ENCODE measurements at regions not wholly inside any gene's neighbourhood (a gene's known extent, or its start where the extent isn't known, plus 50 kb on each side); places are given as distances from the start of the nearest gene placed in this dataset.

DNA sequence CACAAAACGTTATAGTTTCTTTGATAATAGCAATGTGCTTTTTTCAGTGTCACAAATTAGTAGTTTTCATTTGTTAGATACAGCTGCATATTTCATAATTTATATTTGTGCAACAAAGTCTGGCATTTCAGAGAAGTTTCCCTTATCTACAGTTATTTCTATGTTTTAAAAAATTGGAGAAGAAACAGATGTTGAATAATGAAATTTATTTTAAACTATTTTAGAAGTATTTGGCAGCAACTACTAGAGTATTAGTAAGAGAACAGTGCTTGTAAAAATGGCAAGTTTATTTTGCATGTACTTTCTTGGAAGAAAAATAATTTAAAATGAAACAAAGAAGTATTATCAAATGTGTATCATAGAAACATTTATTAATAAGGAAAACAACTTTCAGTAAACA, 68.6 kb upstream of the COL5A2 start:
- Mint-ChIP-seq H3K36me3 (no peaks in the 10 kb centered on the region), H3K4me1 (no peaks in the 10 kb centered on the region), H3K27ac (no peak overlapping the region), H3K27me3 (ENCODE audit: low read depth in 2 of 2) (no peaks in the 10 kb centered on the region), H3K9me3 (peaks cover 14 to 15% of the 10 kb centered on the region in 2 donors), H3K4me3 (no peak overlapping the region)
- Histone ChIP-seq H3K27ac (ENCODE audit: low read length) (no peak overlapping the region), H3K27me3 (ENCODE audit: control insufficient read depth, insufficient read depth, low read length) (no peaks in the 10 kb centered on the region), H3K36me3 (ENCODE audit: control insufficient read depth, insufficient read depth, low read length) (no peaks in the 10 kb centered on the region), H3K4me1 (ENCODE audit: control insufficient read depth, insufficient read depth, low read length) (no peaks in the 10 kb centered on the region), H3K4me3 (ENCODE audit: low read length) (no peak overlapping the region), H3K9me3 (ENCODE audit: control insufficient read depth, insufficient read depth, low read length) (no peaks in the 10 kb centered on the region)
- no CpG with 5 or more reads among the region's 1 CpG for WGBS (ENCODE audit: insufficient coverage)
- ATAC-seq = no peak
- no peak for DNase-seq
- intact Hi-C loops (cut with micrococcal nuclease) = no loop called here
- TF ChIP-seq, protein P1, sequence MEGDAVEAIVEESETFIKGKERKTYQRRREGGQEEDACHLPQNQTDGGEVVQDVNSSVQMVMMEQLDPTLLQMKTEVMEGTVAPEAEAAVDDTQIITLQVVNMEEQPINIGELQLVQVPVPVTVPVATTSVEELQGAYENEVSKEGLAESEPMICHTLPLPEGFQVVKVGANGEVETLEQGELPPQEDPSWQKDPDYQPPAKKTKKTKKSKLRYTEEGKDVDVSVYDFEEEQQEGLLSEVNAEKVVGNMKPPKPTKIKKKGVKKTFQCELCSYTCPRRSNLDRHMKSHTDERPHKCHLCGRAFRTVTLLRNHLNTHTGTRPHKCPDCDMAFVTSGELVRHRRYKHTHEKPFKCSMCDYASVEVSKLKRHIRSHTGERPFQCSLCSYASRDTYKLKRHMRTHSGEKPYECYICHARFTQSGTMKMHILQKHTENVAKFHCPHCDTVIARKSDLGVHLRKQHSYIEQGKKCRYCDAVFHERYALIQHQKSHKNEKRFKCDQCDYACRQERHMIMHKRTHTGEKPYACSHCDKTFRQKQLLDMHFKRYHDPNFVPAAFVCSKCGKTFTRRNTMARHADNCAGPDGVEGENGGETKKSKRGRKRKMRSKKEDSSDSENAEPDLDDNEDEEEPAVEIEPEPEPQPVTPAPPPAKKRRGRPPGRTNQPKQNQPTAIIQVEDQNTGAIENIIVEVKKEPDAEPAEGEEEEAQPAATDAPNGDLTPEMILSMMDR (IDR thresholded peaks at IDR 0.05) = no peak

DNA sequence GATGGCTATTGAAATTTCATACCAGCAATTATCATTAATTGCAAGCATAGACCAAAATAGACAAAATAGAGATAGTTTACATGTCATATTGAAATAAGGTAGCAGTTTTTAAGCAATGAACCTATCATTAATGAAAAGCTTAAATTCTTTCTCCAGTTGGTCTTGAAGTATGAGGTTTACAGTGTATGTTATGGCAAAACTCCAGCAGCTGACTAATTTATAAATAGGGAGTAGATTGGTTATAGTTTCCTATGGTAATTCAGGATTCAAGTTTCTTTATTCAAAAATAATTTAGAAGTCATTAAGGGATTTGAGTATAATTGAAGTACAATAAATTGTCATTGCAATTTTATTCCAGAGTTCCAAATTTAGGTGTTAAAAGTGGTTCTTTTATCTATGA, 69.6 kb upstream of the COL5A2 start:
- Histone ChIP-seq H3K27ac (ENCODE audit: low read length) (no peak overlapping the region), H3K4me1 (ENCODE audit: control insufficient read depth, insufficient read depth, low read length) (no peaks in the 10 kb centered on the region), H3K9me3 (ENCODE audit: control insufficient read depth, insufficient read depth, low read length) (no peaks in the 10 kb centered on the region), H3K36me3 (ENCODE audit: control insufficient read depth, insufficient read depth, low read length) (no peaks in the 10 kb centered on the region), H3K27me3 (ENCODE audit: control insufficient read depth, insufficient read depth, low read length) (no peaks in the 10 kb centered on the region), H3K4me3 (ENCODE audit: low read length) (no peak overlapping the region)
- ATAC-seq (no peak), DNase-seq (no peak)
- H3K27me3 Mint-ChIP-seq (ENCODE audit: low read depth in 2 of 2) = no peaks in the 10 kb centered on the region
- no peaks in the 10 kb centered on the region for H3K4me1 Mint-ChIP-seq
- no peak overlapping the region for H3K27ac Mint-ChIP-seq
- no peak overlapping the region for H3K4me3 Mint-ChIP-seq
- no peaks in the 10 kb centered on the region for H3K36me3 Mint-ChIP-seq
- TF ChIP-seq, protein P1 (IDR thresholded peaks at IDR 0.05) = no peak
- intact Hi-C loops (cut with micrococcal nuclease) = no loop called here
- H3K9me3 Mint-ChIP-seq = peaks cover 12 to 13% of the 10 kb centered on the region in 2 donors

DNA sequence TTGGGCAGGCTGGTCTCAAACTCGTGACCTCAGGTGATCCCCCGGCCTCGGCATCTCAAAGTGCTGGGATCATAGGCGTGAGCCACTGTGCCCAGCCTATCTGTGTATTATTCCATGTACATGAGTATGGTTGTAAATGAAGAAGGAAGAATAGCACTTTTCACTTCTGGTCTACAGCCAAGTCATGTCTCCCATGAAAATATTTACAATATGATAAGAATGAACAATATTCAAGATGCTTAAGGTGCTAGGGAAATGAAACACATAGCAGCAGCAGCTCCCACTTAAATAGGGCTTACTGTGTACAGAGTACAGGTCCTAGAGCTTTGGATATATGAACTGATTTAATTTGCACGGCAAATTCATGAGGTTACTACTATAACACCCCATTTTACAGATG, 70.3 kb upstream of the COL5A2 start:
- DNase-seq (no peak), ATAC-seq (no peak)
- intact Hi-C loops (cut with micrococcal nuclease) = no loop called here
- H3K4me3 Mint-ChIP-seq = no peak overlapping the region
- Histone ChIP-seq H3K27me3 (ENCODE audit: control insufficient read depth, insufficient read depth, low read length) (no peaks in the 10 kb centered on the region), H3K4me1 (ENCODE audit: control insufficient read depth, insufficient read depth, low read length) (no peaks in the 10 kb centered on the region), H3K27ac (ENCODE audit: low read length) (no peak overlapping the region), H3K4me3 (ENCODE audit: low read length) (no peak overlapping the region), H3K36me3 (ENCODE audit: control insufficient read depth, insufficient read depth, low read length) (no peaks in the 10 kb centered on the region), H3K9me3 (ENCODE audit: control insufficient read depth, insufficient read depth, low read length) (no peaks in the 10 kb centered on the region)
- H3K36me3 Mint-ChIP-seq = no peaks in the 10 kb centered on the region
- H3K27ac Mint-ChIP-seq = no peak overlapping the region
- H3K4me1 Mint-ChIP-seq = no peaks in the 10 kb centered on the region
- H3K9me3 Mint-ChIP-seq = peaks cover 8 to 11% of the 10 kb centered on the region in 2 donors
- TF ChIP-seq, protein P1 (IDR thresholded peaks at IDR 0.05) = no peak
- 95% methylated on average over 5 of the region's 5 CpGs for whole genome bisulfite sequencing (ENCODE audit: insufficient coverage)
- H3K27me3 Mint-ChIP-seq (ENCODE audit: low read depth in 2 of 2) = no peaks in the 10 kb centered on the region

DNA sequence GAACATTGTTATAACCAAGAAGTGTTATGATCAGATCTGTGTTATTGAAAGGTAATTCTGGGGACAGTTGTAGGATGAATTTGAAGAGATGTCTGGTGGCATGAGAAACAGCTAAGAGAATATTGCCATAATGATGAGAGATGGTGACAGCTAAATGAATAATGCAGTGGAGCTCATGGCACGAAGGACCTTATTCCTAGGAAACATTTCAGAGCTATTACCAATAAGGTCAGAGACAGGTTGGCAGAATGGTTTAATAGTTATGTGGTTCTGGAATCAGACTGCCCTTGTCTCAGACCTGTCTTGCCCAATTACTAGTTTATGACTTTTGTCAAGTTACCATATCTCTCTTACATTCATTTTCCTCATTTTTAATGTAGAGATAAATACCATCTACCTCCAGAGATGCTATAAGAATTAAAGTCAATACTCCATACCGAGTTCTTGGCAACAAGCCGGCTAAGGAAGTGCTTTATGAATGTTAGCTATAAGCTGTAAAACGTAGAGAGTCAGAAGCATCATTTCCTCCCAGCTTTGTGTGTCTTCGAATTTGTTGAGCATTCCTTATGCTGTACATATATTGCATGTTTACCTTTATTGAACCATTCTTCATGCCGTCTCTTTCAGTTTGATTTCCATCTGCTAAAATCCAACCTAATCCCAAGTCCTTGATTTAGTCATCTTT, 73.6 kb upstream of the COL5A2 start:
- Histone ChIP-seq H3K4me1 (ENCODE audit: control insufficient read depth, insufficient read depth, low read length) (no peaks in the 10 kb centered on the region), H3K27me3 (ENCODE audit: control insufficient read depth, insufficient read depth, low read length) (no peaks in the 10 kb centered on the region), H3K36me3 (ENCODE audit: control insufficient read depth, insufficient read depth, low read length) (no peaks in the 10 kb centered on the region), H3K4me3 (ENCODE audit: low read length) (no peak overlapping the region), H3K27ac (ENCODE audit: low read length) (no peak overlapping the region), H3K9me3 (ENCODE audit: control insufficient read depth, insufficient read depth, low read length) (no peaks in the 10 kb centered on the region)
- Mint-ChIP-seq H3K27me3 (ENCODE audit: low read depth in 2 of 2) (no peaks in the 10 kb centered on the region), H3K9me3 (peaks cover 3 to 8% of the 10 kb centered on the region in 2 donors), H3K36me3 (no peaks in the 10 kb centered on the region), H3K4me3 (no peak overlapping the region), H3K27ac (no peak overlapping the region), H3K4me1 (no peaks in the 10 kb centered on the region)
- intact Hi-C loops (cut with micrococcal nuclease) = no loop called here
- DNase-seq (no peak), ATAC-seq (no peak)
- TF ChIP-seq, protein P1 (IDR thresholded peaks at IDR 0.05) = no peak
- WGBS (ENCODE audit: insufficient coverage) = 90% methylated on average over 6 of the region's 6 CpGs

Measured in natural killer cell (primary cell).